ENCODE measurements at regions not wholly inside any gene's neighbourhood (a gene's known extent, or its start where the extent isn't known, plus 50 kb on each side); places are given as distances from the start of the nearest gene placed in this dataset.

DNA sequence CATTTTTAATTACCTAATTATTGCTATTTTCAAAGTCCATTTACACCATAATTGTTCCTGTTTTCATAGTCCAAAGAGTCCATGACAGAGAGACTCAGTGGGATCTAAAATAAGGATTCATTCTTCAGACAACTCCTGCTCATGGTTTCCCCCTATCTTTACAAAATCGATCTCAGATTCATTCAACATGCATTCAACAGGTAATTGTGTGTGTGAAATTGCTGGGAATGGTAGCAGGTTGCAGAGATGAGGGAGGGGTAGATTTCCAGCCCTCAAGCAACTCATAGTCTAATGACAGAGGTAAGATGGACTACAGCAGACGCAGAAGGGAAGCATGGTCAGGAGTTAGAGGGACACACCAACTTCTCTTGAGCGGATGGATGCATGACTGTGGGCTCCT lies 138.1 kb downstream of the TSHZ3 start:
- Histone ChIP-seq H4K20me1 (ENCODE audit: insufficient read depth, low read length) (no peaks in the 10 kb centered on the region), H2AFZ (ENCODE audit: low read length) (no peak overlapping the region), H3K36me3 (ENCODE audit: insufficient read depth, low read length) (no peaks in the 10 kb centered on the region), H3K4me1 (ENCODE audit: insufficient read depth, low read length) (peaks cover 12% of the 10 kb centered on the region), H3K9me3 (ENCODE audit: low read depth, low read length) (no peaks in the 10 kb centered on the region), H3K4me2 (ENCODE audit: insufficient read depth, low read length) (no peak overlapping the region), H3K4me3 (ENCODE audit: insufficient read depth, low read length) (no peak overlapping the region), H3K79me2 (ENCODE audit: insufficient read depth, low read length) (no peaks in the 10 kb centered on the region), H3K27me3 (ENCODE audit: insufficient read depth, low read length) (no peaks in the 10 kb centered on the region), H3K27ac (ENCODE audit: low read depth, low read length) (no peak overlapping the region)
- no peak for DNase-seq (ENCODE audit: insufficient read length, low spot score, missing footprints)
- TF ChIP-seq, protein P1, sequence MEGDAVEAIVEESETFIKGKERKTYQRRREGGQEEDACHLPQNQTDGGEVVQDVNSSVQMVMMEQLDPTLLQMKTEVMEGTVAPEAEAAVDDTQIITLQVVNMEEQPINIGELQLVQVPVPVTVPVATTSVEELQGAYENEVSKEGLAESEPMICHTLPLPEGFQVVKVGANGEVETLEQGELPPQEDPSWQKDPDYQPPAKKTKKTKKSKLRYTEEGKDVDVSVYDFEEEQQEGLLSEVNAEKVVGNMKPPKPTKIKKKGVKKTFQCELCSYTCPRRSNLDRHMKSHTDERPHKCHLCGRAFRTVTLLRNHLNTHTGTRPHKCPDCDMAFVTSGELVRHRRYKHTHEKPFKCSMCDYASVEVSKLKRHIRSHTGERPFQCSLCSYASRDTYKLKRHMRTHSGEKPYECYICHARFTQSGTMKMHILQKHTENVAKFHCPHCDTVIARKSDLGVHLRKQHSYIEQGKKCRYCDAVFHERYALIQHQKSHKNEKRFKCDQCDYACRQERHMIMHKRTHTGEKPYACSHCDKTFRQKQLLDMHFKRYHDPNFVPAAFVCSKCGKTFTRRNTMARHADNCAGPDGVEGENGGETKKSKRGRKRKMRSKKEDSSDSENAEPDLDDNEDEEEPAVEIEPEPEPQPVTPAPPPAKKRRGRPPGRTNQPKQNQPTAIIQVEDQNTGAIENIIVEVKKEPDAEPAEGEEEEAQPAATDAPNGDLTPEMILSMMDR (IDR thresholded peaks at IDR 0.05; ENCODE audit: extremely low read depth, low read depth, low read length): no peak

DNA sequence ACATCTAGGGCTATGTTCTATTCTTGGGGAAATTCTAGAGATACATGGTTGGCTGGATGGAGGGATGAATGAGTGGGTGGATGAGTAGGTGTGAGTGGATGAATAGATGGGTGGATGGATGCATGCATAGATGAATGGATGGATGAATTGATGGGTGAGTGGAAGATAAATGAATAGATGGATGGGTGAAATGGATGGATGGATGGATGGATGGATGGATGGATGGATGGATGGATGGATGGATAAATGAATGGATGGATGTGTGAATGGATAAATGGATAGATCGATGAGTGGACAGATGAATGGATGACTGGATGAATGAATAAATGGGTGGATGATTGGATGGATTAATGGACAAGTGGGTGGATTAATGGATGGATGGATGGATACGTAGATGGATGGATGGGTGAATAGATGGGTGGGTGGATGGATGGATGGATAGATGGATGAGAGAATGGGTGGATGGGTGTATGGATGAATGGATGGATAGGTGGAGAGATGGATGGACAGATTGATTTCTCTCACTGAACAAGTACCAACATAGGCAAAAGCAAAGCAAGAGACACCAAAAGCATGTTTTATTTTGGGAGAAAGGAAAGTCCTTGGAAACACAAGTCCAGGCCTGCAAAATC lies 143.2 kb downstream of the TSHZ3 start:
- no peaks in the 10 kb centered on the region for H3K27me3 ChIP-seq (ENCODE audit: insufficient read depth, low read length)
- H3K27ac ChIP-seq (ENCODE audit: low read depth, low read length): no peak overlapping the region
- TF ChIP-seq, protein P1 (IDR thresholded peaks at IDR 0.05; ENCODE audit: extremely low read depth, low read depth, low read length): no peak

DNA sequence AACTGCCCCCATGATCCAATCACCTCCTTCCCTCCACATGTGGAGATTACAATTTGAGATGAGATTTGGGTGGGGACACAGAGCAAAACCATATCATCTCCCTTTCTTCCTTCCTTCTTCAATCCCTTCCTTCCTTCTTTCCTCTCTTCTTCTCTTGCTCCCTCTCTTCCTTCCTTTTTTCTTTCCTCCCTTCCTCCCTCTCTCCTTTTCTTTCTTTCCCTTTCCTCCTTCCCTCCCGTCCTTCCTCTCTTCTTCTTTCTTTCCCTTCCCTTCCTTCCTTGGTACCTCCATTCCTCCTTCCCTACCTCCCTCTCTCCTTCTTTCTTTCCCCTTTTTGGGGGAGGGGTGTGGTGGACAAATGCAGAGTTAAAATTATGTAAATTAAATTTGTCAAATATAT lies 145.1 kb downstream of the TSHZ3 start:
- no peak for DNase-seq (ENCODE audit: insufficient read length, low spot score, missing footprints)
- H3K4me2 ChIP-seq (ENCODE audit: insufficient read depth, low read length): no peak overlapping the region
- H3K79me2 ChIP-seq (ENCODE audit: insufficient read depth, low read length): no peaks in the 10 kb centered on the region
- no peaks in the 10 kb centered on the region for H3K4me1 ChIP-seq (ENCODE audit: insufficient read depth, low read length)
- TF ChIP-seq, protein P1 (IDR thresholded peaks at IDR 0.05; ENCODE audit: extremely low read depth, low read depth, low read length): no peak
- no peak overlapping the region for H3K27ac ChIP-seq (ENCODE audit: low read depth, low read length)
- H3K4me3 ChIP-seq (ENCODE audit: insufficient read depth, low read length): no peak overlapping the region
- H4K20me1 ChIP-seq (ENCODE audit: insufficient read depth, low read length): no peaks in the 10 kb centered on the region
- H3K9me3 ChIP-seq (ENCODE audit: low read depth, low read length): no peaks in the 10 kb centered on the region
- H3K27me3 ChIP-seq (ENCODE audit: insufficient read depth, low read length): no peaks in the 10 kb centered on the region
- no peaks in the 10 kb centered on the region for H3K36me3 ChIP-seq (ENCODE audit: insufficient read depth, low read length)
- no peak overlapping the region for H2AFZ ChIP-seq (ENCODE audit: low read length)

More for the DNA sequence above, 143.2 kb downstream of the TSHZ3 start:
- H3K79me2 ChIP-seq (ENCODE audit: insufficient read depth, low read length): no peaks in the 10 kb centered on the region
- H3K9me3 ChIP-seq (ENCODE audit: low read depth, low read length): no peaks in the 10 kb centered on the region
- H3K36me3 ChIP-seq (ENCODE audit: insufficient read depth, low read length): no peaks in the 10 kb centered on the region
- no peak overlapping the region for H3K4me3 ChIP-seq (ENCODE audit: insufficient read depth, low read length)
- no peak overlapping the region for H3K4me2 ChIP-seq (ENCODE audit: insufficient read depth, low read length)
- no peak overlapping the region for H2AFZ ChIP-seq (ENCODE audit: low read length)
- H4K20me1 ChIP-seq (ENCODE audit: insufficient read depth, low read length): no peaks in the 10 kb centered on the region
- H3K4me1 ChIP-seq (ENCODE audit: insufficient read depth, low read length): no peaks in the 10 kb centered on the region
- DNase-seq (ENCODE audit: insufficient read length, low spot score, missing footprints): no peak

DNA sequence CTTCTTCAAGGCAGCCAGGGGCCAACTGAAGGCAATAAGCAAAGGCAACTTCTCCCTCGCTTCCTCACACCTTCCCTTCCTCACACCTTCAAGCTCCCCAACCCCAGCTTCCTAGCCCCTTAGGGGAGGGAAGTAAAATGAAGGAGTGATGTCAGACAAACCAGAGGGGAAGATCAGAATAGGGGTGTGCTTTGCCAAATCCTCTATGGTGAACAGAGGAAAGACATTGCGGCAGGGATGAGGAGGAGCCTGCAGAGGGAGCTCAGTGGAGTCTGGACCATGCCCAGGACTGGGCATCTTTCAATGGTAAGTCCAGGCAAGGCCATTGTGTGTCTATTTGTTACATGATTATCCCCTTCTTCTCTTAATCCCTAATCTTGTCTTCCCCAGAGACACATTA lies 164.0 kb downstream of the TSHZ3 start:
- Histone ChIP-seq H3K36me3 (ENCODE audit: insufficient read depth, low read length) (no peaks in the 10 kb centered on the region), H3K27me3 (ENCODE audit: insufficient read depth, low read length) (no peaks in the 10 kb centered on the region), H3K27ac (ENCODE audit: low read depth, low read length) (no peak overlapping the region), H3K9me3 (ENCODE audit: low read depth, low read length) (no peaks in the 10 kb centered on the region), H4K20me1 (ENCODE audit: insufficient read depth, low read length) (no peaks in the 10 kb centered on the region), H2AFZ (ENCODE audit: low read length) (no peak overlapping the region), H3K4me3 (ENCODE audit: insufficient read depth, low read length) (no peak overlapping the region), H3K79me2 (ENCODE audit: insufficient read depth, low read length) (no peaks in the 10 kb centered on the region), H3K4me2 (ENCODE audit: insufficient read depth, low read length) (no peak overlapping the region), H3K4me1 (ENCODE audit: insufficient read depth, low read length) (no peaks in the 10 kb centered on the region)
- no peak for DNase-seq (ENCODE audit: insufficient read length, low spot score, missing footprints)
- TF ChIP-seq, protein P1 (IDR thresholded peaks at IDR 0.05; ENCODE audit: extremely low read depth, low read depth, low read length): peak; percentile 14
